ENCODE measurements at regions not wholly inside any gene's neighbourhood (a gene's known extent, or its start where the extent isn't known, plus 50 kb on each side); places are given as distances from the start of the nearest gene placed in this dataset.

DNA sequence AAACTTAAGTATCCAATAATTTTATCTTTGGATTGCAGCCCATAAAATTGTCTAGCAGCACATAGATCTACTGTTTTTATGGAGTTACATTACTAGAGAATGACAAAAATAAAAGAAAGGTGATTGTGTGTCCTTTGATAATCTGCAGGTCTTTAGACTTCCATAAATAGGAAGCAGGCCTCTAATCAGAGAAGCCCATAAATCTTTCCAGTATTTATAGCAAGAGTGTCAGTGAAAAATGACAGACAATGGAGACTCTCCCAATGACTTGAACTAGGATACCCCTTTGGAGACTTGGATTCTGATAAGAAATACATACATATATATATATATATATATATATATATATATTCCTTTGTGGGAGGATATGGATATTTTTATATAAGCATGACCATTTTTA lies 351.2 kb downstream of the PCDH17 start:
- no peaks in the 10 kb centered on the region for H4K20me1 ChIP-seq (ENCODE audit: insufficient read depth)
- TF ChIP-seq, protein P1, sequence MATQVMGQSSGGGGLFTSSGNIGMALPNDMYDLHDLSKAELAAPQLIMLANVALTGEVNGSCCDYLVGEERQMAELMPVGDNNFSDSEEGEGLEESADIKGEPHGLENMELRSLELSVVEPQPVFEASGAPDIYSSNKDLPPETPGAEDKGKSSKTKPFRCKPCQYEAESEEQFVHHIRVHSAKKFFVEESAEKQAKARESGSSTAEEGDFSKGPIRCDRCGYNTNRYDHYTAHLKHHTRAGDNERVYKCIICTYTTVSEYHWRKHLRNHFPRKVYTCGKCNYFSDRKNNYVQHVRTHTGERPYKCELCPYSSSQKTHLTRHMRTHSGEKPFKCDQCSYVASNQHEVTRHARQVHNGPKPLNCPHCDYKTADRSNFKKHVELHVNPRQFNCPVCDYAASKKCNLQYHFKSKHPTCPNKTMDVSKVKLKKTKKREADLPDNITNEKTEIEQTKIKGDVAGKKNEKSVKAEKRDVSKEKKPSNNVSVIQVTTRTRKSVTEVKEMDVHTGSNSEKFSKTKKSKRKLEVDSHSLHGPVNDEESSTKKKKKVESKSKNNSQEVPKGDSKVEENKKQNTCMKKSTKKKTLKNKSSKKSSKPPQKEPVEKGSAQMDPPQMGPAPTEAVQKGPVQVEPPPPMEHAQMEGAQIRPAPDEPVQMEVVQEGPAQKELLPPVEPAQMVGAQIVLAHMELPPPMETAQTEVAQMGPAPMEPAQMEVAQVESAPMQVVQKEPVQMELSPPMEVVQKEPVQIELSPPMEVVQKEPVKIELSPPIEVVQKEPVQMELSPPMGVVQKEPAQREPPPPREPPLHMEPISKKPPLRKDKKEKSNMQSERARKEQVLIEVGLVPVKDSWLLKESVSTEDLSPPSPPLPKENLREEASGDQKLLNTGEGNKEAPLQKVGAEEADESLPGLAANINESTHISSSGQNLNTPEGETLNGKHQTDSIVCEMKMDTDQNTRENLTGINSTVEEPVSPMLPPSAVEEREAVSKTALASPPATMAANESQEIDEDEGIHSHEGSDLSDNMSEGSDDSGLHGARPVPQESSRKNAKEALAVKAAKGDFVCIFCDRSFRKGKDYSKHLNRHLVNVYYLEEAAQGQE (IDR thresholded peaks at IDR 0.05; ENCODE audit: low read depth, low read length): no peak
- no peak for TF ChIP-seq SIN3A (IDR thresholded peaks at IDR 0.05; ENCODE audit: borderline replicate concordance, low read depth, low read length)
- no peak for TF ChIP-seq MEF2A (IDR thresholded peaks at IDR 0.05; ENCODE audit: borderline replicate concordance, low read depth)
- TF ChIP-seq, protein P2, sequence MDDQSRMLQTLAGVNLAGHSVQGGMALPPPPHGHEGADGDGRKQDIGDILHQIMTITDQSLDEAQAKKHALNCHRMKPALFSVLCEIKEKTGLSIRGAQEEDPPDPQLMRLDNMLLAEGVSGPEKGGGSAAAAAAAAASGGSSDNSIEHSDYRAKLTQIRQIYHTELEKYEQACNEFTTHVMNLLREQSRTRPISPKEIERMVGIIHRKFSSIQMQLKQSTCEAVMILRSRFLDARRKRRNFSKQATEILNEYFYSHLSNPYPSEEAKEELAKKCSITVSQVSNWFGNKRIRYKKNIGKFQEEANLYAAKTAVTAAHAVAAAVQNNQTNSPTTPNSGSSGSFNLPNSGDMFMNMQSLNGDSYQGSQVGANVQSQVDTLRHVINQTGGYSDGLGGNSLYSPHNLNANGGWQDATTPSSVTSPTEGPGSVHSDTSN (IDR thresholded peaks at IDR 0.05): no peak
- TF ChIP-seq RFX5 (IDR thresholded peaks at IDR 0.05; ENCODE audit: low read length): no peak
- TF ChIP-seq GABPA (IDR thresholded peaks at IDR 0.05; ENCODE audit: low read depth): no peak
- no peak for TF ChIP-seq RXRA (IDR thresholded peaks at IDR 0.05; ENCODE audit: borderline replicate concordance, low read depth)
- TF ChIP-seq RAD21 (IDR thresholded peaks at IDR 0.05; ENCODE audit: low read length): no peak
- TF ChIP-seq TCF12 (IDR thresholded peaks at IDR 0.05): no peak
- no peak for TF ChIP-seq EZH2phosphoT487 (IDR thresholded peaks at IDR 0.05; ENCODE audit: borderline replicate concordance, low read depth)
- POLR2A ChIA-PET: no interaction called here
- no peak overlapping the region for H2AFZ ChIP-seq (ENCODE audit: low read depth)
- no peaks in the 10 kb centered on the region for H3K36me3 ChIP-seq (replicated peaks in 1 of 2; ENCODE audit: control insufficient read depth in 1 of 2, insufficient read depth in 2 of 2, low read length in 1 of 2)
- CTCF ChIA-PET: no interaction called here
- no peak overlapping the region for H3K4me3 ChIP-seq (ENCODE audit: low read depth in 2 of 2, low read length in 1 of 2)
- H3K27me3 ChIP-seq (ENCODE audit: insufficient read depth): no peaks in the 10 kb centered on the region
- no peaks in the 10 kb centered on the region for H3F3A ChIP-seq (replicated peaks; ENCODE audit: insufficient read depth)
- no peaks in the 10 kb centered on the region for H3K9me2 ChIP-seq
- no peaks in the 10 kb centered on the region for H3K4me1 ChIP-seq (ENCODE audit: control insufficient read depth in 1 of 2, insufficient read depth in 2 of 2, low read depth in 1 of 2, low read length in 1 of 2)
- no peak overlapping the region for H3K27ac ChIP-seq (ENCODE audit: low read depth in 2 of 2, low read length in 1 of 2)
- H3K4me2 ChIP-seq: no peak overlapping the region
- H3K9me3 ChIP-seq: no peaks in the 10 kb centered on the region
- DNase-seq: no peak
- H3K79me2 ChIP-seq (ENCODE audit: insufficient read depth): no peaks in the 10 kb centered on the region
- H3K9ac ChIP-seq: no peak overlapping the region

DNA sequence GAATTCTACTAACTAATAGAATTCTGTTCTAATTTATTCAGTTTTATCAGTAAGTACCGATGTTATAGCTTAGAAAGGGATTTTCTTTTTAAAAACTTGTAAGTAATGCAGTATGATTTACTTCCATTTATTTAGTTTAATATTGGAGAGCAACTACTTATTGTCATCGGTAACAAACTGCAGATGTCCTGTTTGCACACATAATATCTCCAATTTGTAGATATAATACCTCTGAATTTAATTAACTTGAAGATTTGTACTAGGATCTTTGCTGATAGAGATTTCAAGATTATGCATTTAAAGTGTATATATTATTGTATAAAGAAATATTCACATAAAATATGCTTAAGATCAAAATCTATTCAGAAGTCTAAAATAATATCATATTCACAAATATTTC lies 356.7 kb downstream of the PCDH17 start:
- Histone ChIP-seq H3K9me3 (no peaks in the 10 kb centered on the region), H3K36me3 (replicated peaks in 1 of 2; ENCODE audit: control insufficient read depth in 1 of 2, insufficient read depth in 2 of 2, low read length in 1 of 2) (no peaks in the 10 kb centered on the region), H3K79me2 (ENCODE audit: insufficient read depth) (no peaks in the 10 kb centered on the region), H3K9me2 (no peaks in the 10 kb centered on the region), H2AFZ (ENCODE audit: low read depth) (no peak overlapping the region), H3K4me3 (ENCODE audit: low read depth in 2 of 2, low read length in 1 of 2) (no peak overlapping the region), H3K27me3 (ENCODE audit: insufficient read depth) (no peaks in the 10 kb centered on the region), H3K4me2 (no peak overlapping the region), H3K9ac (no peak overlapping the region), H4K20me1 (ENCODE audit: insufficient read depth) (no peaks in the 10 kb centered on the region), H3K27ac (ENCODE audit: low read depth in 2 of 2, low read length in 1 of 2) (no peak overlapping the region), H3F3A (replicated peaks; ENCODE audit: insufficient read depth) (no peaks in the 10 kb centered on the region), H3K4me1 (ENCODE audit: control insufficient read depth in 1 of 2, insufficient read depth in 2 of 2, low read depth in 1 of 2, low read length in 1 of 2) (no peaks in the 10 kb centered on the region)
- CTCF ChIA-PET: no interaction called here
- no peak for DNase-seq
- TF ChIP-seq, protein P3, sequence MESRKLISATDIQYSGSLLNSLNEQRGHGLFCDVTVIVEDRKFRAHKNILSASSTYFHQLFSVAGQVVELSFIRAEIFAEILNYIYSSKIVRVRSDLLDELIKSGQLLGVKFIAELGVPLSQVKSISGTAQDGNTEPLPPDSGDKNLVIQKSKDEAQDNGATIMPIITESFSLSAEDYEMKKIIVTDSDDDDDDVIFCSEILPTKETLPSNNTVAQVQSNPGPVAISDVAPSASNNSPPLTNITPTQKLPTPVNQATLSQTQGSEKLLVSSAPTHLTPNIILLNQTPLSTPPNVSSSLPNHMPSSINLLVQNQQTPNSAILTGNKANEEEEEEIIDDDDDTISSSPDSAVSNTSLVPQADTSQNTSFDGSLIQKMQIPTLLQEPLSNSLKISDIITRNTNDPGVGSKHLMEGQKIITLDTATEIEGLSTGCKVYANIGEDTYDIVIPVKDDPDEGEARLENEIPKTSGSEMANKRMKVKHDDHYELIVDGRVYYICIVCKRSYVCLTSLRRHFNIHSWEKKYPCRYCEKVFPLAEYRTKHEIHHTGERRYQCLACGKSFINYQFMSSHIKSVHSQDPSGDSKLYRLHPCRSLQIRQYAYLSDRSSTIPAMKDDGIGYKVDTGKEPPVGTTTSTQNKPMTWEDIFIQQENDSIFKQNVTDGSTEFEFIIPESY (IDR thresholded peaks at IDR 0.05; ENCODE audit: borderline replicate concordance, low read depth): no peak
- TF ChIP-seq ELF1 (IDR thresholded peaks at IDR 0.05): no peak
- no peak for TF ChIP-seq NFIC (IDR thresholded peaks at IDR 0.05; ENCODE audit: borderline replicate concordance)
- TF ChIP-seq NRF1 (IDR thresholded peaks at IDR 0.05; ENCODE audit: low read depth, low read length): no peak
- TF ChIP-seq MXI1 (IDR thresholded peaks at IDR 0.05; ENCODE audit: low read depth, low read length): no peak
- no peak for TF ChIP-seq TCF12 (IDR thresholded peaks at IDR 0.05)
- POLR2A ChIA-PET: no interaction called here
- 26% methylated on average over 2 of the region's 2 CpGs for WGBS (ENCODE audit: low lambda C conversion rate)
